Activated naive CD8-positive, alpha-beta T cell treated with anti-CD3 and anti-CD28 coated beads, Interleukin-2, amount 50 U/mL, for 24 hours (primary cell): ENCODE measurements at regions not wholly inside any gene's neighbourhood (a gene's known extent, or its start where the extent isn't known, plus 50 kb on each side); places are given as distances from the start of the nearest gene placed in this dataset.

ENCODE experiments used
- ATAC-seq: fragments of 150-1000 bp; cut with Tn5 transposase; one replicate; pipeline ENCODE4 v1.10.0; 2021
- DNase-seq: peaks from one replicate; pipeline ENCODE4 v3.0.0; 2021
- H3K27ac Mint-ChIP-seq: one replicate; pipeline ENCODE4 v1.8.0; 2021; ENCODE audit warnings: mild to moderate bottlenecking, mixed read lengths
- H3K27me3 Mint-ChIP-seq: one replicate; pipeline ENCODE4 v1.8.0; 2021; ENCODE audit warnings: mixed read lengths
- H3K36me3 Mint-ChIP-seq: one replicate; pipeline ENCODE4 v1.8.0; 2021; ENCODE audit warnings: low read depth, mixed read lengths
- H3K4me1 Mint-ChIP-seq: one replicate; pipeline ENCODE4 v1.8.0; 2021; ENCODE audit warnings: mixed read lengths
- H3K4me3 Mint-ChIP-seq: one replicate; pipeline ENCODE4 v1.8.0; 2021; ENCODE audit warnings: mild to moderate bottlenecking, moderate library complexity, mixed read lengths
- H3K9me3 Mint-ChIP-seq: one replicate; pipeline ENCODE4 v1.8.0; 2021; ENCODE audit warnings: mixed read lengths

DNA sequence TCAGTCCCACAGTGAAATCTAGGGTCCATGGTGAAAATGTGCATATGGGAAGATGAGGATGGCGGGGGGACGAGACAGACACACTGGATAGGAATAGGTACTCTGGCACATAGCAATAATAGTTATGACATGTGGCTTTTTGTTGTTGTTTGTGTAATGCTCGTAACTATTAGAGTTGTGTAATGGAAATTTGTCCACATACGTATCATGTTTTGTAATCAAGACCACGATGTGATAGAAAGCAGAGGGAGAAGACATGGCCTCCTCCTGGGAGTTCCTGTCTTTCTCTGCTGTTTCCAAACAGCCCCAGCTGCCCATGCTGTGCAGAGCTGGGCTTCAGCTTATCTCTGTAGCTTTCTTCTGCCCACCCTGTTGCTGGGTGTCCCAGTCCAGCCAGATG lies 185.3 kb upstream of the TMTC4 start:
- Mint-ChIP-seq H3K4me3 (no peak overlapping the region), H3K36me3 (no peaks in the 10 kb centered on the region), H3K27me3 (peaks cover under 1% of the 10 kb centered on the region), H3K27ac (no peak overlapping the region), H3K9me3 (peaks cover 2% of the 10 kb centered on the region), H3K4me1 (no peaks in the 10 kb centered on the region)
- ATAC-seq (no peak), DNase-seq (no peak)

DNA sequence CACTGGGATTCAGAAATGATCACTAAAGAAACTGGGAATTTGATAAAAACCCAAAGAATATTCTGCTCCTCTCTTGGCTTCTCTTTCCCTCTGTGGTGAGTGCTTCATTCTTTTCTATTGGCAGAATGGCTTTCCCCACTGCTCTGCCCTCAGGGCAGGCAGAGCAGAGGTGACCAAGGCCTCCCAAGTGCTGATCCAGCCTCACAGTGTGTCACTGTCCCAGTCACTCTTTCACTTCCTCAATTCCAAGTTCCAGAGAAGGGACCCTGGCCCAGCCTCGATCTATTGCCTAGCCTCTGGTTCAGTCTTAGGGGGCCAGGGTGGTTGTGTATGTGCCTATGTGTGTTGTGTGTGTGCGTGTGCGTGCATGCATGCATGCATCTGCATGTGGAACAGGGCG lies 180.6 kb upstream of the TMTC4 start:
- DNase-seq (no peak), ATAC-seq (no peak)
- Mint-ChIP-seq H3K9me3 (no peaks in the 10 kb centered on the region), H3K4me1 (no peaks in the 10 kb centered on the region), H3K4me3 (no peak overlapping the region), H3K36me3 (no peaks in the 10 kb centered on the region), H3K27ac (no peak overlapping the region), H3K27me3 (no peaks in the 10 kb centered on the region)

DNA sequence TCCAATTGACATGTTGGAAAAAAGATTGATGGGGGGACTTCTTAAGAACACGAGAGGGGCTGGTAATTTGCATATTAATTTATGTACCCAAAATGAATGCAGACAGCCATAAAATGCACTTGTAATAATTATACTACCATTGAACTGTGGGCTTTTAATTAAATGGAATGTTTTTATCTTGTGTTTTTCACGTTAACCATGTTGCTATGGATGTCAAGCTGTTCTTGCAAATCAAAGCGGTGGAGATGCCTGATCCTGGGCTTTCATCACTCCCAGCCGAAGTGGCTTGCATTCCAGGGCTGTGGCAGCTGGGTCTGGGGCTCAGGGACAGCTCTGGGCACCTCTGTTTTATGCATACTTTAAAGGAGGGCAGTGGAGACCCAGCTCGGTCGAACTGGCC lies 179.4 kb upstream of the TMTC4 start:
- no peak overlapping the region for H3K4me3 Mint-ChIP-seq
- no peak for ATAC-seq

DNA sequence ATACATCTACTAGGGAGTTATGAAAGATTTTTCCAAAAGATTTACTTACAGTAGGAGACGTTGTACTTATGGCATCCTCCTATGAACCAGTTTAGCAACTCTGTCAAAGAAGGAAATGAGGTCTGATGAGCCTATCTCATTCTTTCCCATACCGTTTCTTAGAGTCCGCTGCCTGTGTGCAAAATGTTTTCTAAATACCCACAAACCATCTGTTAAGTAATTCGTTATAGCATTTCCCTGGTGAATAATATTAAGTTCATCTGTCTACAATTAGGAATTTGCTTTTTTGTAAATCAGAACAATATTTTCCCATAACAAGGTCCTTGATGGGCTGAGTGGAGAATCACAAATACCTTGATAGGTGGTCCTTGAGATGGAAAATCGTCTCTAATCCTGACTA lies 178.8 kb upstream of the TMTC4 start:
- DNase-seq, result no peak
- ATAC-seq, result no peak
- no peak overlapping the region for H3K4me3 Mint-ChIP-seq
- H3K27ac Mint-ChIP-seq, result no peak overlapping the region
- H3K9me3 Mint-ChIP-seq, result no peaks in the 10 kb centered on the region
- H3K4me1 Mint-ChIP-seq, result no peaks in the 10 kb centered on the region
- no peaks in the 10 kb centered on the region for H3K27me3 Mint-ChIP-seq
- H3K36me3 Mint-ChIP-seq, result no peaks in the 10 kb centered on the region

More for the DNA sequence above, 179.4 kb upstream of the TMTC4 start:
- no peaks in the 10 kb centered on the region for H3K9me3 Mint-ChIP-seq
- no peak overlapping the region for H3K27ac Mint-ChIP-seq
- no peak for DNase-seq
- no peaks in the 10 kb centered on the region for H3K4me1 Mint-ChIP-seq
- H3K36me3 Mint-ChIP-seq, result no peaks in the 10 kb centered on the region
- no peaks in the 10 kb centered on the region for H3K27me3 Mint-ChIP-seq

DNA sequence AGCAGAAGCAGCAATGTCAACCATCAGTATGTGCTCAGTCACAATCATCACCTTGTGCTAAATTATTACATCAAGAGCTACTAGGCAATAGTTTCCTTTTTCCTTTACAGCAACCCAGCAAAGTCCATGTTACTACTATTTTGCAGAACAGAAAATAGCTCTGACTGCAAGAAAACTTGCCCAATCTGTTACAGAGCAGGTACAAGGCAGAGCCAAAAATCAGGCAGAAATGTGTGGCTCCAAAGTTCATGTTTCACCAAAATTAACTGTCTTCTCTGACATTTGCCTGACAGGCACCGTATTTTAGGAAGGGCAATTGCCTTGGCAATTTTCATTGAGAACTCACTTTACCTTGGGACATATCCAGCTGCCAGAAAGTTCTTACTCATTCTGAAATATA lies 177.6 kb upstream of the TMTC4 start:
- H3K36me3 Mint-ChIP-seq, result no peaks in the 10 kb centered on the region
- no peaks in the 10 kb centered on the region for H3K27me3 Mint-ChIP-seq
- DNase-seq, result no peak
- H3K9me3 Mint-ChIP-seq, result no peaks in the 10 kb centered on the region
- no peaks in the 10 kb centered on the region for H3K4me1 Mint-ChIP-seq
- no peak for ATAC-seq
- H3K4me3 Mint-ChIP-seq, result no peak overlapping the region
- H3K27ac Mint-ChIP-seq, result no peak overlapping the region

DNA sequence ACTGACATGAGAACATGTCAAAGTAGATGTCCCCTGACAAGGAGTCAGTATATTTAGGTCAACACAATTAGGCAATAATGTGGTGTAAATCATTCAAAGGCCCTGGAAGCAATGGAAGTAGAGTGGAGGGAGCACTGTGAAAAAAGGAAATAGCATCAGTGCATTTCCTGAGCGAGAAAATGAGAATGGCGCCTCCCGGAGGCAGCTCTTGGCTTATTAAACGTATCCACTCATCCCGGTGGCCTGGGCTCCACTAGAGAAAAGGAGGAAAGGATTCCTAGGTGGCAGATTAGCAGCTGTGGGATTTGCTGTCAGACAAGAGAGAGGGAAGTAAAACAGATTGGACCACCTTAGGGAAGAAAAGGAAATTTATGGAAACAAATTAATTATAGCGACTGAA lies 173.7 kb upstream of the TMTC4 start:
- no peak for DNase-seq
- no peak for ATAC-seq
- Mint-ChIP-seq H3K4me1 (no peaks in the 10 kb centered on the region), H3K27ac (no peak overlapping the region), H3K27me3 (peaks cover 3% of the 10 kb centered on the region), H3K9me3 (no peaks in the 10 kb centered on the region), H3K36me3 (no peaks in the 10 kb centered on the region), H3K4me3 (no peak overlapping the region)

DNA sequence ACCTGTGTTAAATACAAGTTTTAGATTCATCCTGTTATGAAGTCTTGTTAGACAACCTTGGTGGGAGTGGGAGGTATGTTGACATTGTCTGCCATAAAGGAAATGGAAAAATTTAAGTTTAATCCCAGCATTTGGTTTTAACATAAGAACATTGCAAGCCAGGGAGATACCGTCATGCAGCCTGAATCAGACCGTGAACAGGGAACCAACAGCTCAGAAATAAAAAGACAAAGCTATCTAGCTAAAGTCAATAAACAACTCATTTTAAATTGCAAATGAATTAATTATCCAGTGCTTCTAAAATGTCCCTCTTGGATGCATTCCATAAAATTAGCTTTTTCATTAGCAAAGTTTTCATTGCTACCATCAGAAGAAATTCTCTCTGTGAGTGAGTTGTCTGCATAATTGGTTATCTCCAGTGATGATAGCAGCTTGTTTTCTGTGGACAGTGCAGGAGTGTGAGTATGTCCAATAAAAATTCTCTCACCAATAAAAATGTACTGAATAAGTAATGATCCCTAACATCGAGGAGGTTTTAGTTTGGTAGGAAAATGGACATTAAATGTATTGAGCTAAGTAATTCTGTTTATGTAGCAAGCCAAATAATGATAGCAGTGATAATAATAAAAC lies 170.6 kb upstream of the TMTC4 start:
- H3K4me1 Mint-ChIP-seq, result no peaks in the 10 kb centered on the region

DNA sequence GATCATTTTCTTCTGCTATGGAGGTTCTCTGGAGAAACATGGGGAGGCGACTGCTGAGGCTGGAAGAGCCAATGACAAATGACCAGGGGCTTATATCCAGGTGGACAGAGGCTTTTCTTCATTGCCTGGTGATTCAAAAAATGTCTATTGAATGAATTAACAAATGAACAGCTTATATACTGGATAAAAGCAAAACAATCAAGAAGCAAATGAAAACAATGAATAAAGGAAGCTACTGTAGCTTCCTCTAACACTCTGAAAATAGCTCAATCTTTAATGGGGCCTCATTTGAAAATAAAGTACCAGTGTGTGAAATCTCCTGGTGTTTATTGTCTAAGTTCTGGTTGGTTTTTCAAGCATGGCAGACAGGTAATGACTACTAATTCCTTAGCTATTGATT lies 167.5 kb upstream of the TMTC4 start:
- no peaks in the 10 kb centered on the region for H3K9me3 Mint-ChIP-seq
- H3K4me3 Mint-ChIP-seq, result no peak overlapping the region
- ATAC-seq, result no peak
- H3K36me3 Mint-ChIP-seq, result no peaks in the 10 kb centered on the region
- no peaks in the 10 kb centered on the region for H3K4me1 Mint-ChIP-seq
- peaks cover 6% of the 10 kb centered on the region for H3K27me3 Mint-ChIP-seq
- H3K27ac Mint-ChIP-seq, result no peak overlapping the region
- DNase-seq, result no peak

More for the DNA sequence above, 170.6 kb upstream of the TMTC4 start:
- H3K4me3 Mint-ChIP-seq, result no peak overlapping the region
- peaks cover 6% of the 10 kb centered on the region for H3K27me3 Mint-ChIP-seq
- no peaks in the 10 kb centered on the region for H3K9me3 Mint-ChIP-seq
- ATAC-seq (no peak), DNase-seq (no peak)
- no peak overlapping the region for H3K27ac Mint-ChIP-seq
- no peaks in the 10 kb centered on the region for H3K36me3 Mint-ChIP-seq

DNA sequence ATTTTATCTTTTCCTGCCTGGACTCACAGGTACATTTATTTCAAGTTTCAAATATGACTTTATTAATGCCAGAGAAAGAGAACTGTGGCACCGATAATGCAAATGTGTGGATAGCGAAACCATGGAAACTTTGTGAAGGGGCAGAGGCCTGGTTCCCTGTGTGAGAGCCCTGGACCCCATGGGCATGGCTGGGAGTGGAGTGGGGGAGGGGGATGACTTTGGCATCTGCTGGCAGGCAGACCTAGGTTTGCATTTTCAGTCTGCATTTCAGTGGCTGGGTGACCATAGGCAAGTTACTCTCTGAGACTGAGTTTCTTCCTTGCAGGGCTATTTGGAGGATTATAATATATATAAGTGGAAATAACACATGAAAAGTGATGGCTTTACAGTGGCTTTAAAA lies 163.8 kb upstream of the TMTC4 start:
- Mint-ChIP-seq H3K4me3 (no peak overlapping the region), H3K4me1 (no peaks in the 10 kb centered on the region), H3K27ac (no peak overlapping the region), H3K9me3 (no peaks in the 10 kb centered on the region), H3K27me3 (peaks cover 4% of the 10 kb centered on the region), H3K36me3 (no peaks in the 10 kb centered on the region)
- no peak for ATAC-seq
- DNase-seq, result no peak

DNA sequence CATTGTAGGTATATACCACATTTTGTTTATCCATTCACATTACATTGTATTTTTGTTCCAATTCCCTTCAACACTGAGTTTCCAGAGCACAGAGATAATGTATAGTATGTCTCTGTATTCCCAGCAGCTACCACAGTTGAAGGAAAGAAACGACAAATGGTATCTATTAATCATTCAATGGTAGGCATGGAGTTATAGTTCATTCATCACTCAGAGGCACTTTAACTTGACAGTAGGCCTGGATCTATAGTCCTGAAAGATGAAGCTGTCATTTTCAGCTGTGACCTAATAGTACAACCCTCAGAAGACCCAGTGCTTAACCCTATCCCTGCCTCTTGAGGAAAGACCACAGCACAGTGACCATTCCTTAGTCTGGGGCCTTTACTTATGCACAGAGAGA lies 163.0 kb upstream of the TMTC4 start:
- no peaks in the 10 kb centered on the region for H3K36me3 Mint-ChIP-seq
- DNase-seq (no peak), ATAC-seq (no peak)
- no peak overlapping the region for H3K27ac Mint-ChIP-seq
- no peaks in the 10 kb centered on the region for H3K27me3 Mint-ChIP-seq
- no peaks in the 10 kb centered on the region for H3K9me3 Mint-ChIP-seq
- no peak overlapping the region for H3K4me3 Mint-ChIP-seq
- no peaks in the 10 kb centered on the region for H3K4me1 Mint-ChIP-seq

DNA sequence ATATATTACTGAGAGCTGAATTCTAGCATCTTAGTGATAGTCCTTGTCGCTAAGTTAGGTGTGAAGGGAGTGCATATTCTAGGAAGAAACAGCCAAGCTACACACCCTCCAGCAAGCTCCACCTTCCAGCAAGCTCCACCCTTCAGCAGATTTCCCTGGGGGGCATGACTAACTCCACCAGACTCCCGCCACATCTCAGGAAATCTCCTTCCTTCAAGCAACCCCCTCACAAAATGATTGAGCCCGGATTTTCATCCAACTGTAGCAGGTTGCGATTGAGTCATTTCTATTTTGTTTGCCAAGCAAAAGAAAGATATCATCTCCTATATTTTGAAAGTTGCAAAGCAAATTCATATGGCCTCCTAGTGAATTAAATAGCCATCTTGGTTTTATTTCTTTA lies 162.1 kb upstream of the TMTC4 start:
- H3K4me3 Mint-ChIP-seq, result no peak overlapping the region
- H3K9me3 Mint-ChIP-seq, result peaks cover 6% of the 10 kb centered on the region
- H3K27me3 Mint-ChIP-seq, result peaks cover 4% of the 10 kb centered on the region
- H3K36me3 Mint-ChIP-seq, result no peaks in the 10 kb centered on the region
- H3K27ac Mint-ChIP-seq, result no peak overlapping the region
- no peaks in the 10 kb centered on the region for H3K4me1 Mint-ChIP-seq
- ATAC-seq (no peak), DNase-seq (no peak)

DNA sequence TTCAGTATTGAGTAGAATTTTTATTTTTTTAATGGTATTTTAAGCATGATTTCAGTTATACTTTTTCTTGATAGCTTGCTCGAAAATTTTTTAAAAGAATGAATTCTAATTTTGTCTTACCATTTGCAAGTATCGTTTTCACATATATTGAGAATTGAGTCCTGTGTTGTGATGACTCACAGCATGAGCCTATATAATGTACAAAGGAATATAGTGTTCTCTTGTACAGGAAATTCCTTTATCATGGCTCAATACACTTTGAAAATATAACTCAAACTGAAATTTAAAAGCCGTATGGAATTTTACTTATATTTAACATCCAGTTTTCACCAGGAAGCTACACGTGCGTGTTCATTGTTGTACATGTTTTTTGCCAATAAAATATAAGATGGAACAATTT lies 161.1 kb upstream of the TMTC4 start:
- Mint-ChIP-seq H3K27ac (no peak overlapping the region), H3K36me3 (no peaks in the 10 kb centered on the region), H3K27me3 (peaks cover 4% of the 10 kb centered on the region), H3K4me3 (no peak overlapping the region), H3K9me3 (peaks cover 6% of the 10 kb centered on the region), H3K4me1 (no peaks in the 10 kb centered on the region)
- no peak for DNase-seq
- no peak for ATAC-seq

DNA sequence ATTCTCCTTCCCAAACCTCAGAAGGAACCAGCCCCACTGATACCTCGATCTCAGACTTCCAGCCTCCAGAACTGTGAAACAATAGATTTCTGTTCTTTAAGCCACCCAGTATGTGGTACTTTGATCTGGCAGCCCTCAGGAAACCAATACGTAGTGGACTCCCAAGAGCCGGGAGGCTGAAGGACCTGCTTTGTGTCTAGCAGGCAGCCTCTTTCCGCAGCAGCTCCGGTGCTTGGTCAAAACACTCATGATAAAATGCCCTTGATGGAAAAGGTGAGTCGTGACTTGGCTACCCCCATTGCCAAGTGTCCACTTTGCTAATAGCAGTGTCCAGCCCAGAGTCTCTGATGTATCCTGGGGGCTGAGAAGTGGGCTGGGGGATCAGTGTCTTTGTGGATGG lies 158.8 kb upstream of the TMTC4 start:
- ATAC-seq, result no peak
- peaks cover 7% of the 10 kb centered on the region for H3K27me3 Mint-ChIP-seq
- H3K36me3 Mint-ChIP-seq, result no peaks in the 10 kb centered on the region
- no peak overlapping the region for H3K4me3 Mint-ChIP-seq
- peaks cover 6% of the 10 kb centered on the region for H3K9me3 Mint-ChIP-seq
- H3K4me1 Mint-ChIP-seq, result no peaks in the 10 kb centered on the region
- DNase-seq, result no peak
- no peak overlapping the region for H3K27ac Mint-ChIP-seq

DNA sequence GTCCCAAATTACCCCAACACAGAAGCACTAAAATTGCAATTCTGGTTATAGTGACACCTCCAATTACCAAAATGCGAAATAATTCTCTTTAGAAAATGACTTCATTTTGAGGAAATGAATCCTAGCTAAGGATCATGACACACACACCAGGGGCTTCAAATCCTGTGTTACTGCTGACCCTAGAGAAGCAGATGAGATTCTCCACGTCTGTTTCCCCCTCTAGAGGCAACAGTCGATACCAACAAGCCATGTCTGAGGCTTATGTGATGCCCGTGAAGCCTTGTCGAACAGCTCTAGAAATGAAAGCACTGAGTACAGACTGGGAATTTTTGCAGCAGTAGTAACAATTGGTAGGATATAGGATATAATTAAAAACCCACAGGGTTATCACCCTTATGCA lies 153.6 kb upstream of the TMTC4 start:
- no peaks in the 10 kb centered on the region for H3K4me1 Mint-ChIP-seq
- ATAC-seq (no peak), DNase-seq (no peak)
- H3K36me3 Mint-ChIP-seq, result no peaks in the 10 kb centered on the region
- no peak overlapping the region for H3K4me3 Mint-ChIP-seq
- no peak overlapping the region for H3K27ac Mint-ChIP-seq
- H3K27me3 Mint-ChIP-seq, result peaks cover 12% of the 10 kb centered on the region
- peaks cover 6% of the 10 kb centered on the region for H3K9me3 Mint-ChIP-seq

DNA sequence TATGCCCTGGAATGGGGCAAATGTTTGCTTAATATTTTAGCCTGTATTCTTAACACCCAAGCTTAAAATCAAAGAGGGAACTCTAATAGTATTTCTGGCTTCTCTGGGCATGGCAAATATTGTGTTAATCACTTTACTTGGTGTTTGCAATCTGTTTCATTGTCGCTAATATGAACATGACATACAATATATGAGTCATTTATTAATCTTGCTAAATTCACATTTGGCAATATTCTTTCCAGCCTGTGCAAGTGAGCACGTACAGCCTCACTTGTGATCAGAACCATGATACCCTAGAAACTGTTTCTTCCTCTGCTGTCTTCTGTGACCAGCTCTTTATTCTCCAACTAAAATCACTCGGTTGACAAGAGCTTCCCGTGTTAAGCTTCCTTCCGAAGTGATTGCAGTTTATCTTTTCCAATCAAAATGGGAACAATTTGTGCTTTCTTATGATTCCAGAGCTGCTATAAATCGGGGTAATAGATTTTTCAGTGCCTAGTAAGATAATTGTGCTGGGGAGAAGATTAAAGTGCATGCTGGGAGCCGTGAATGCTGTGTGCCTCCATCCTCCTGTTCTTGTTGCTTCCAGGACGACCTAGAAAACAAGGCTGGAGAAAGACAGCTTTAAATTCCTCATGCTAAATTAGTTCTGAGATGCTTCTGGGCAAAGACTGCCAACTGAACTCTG lies 153.0 kb upstream of the TMTC4 start:
- Mint-ChIP-seq H3K36me3 (no peaks in the 10 kb centered on the region), H3K4me1 (no peaks in the 10 kb centered on the region), H3K27ac (no peak overlapping the region), H3K27me3 (peaks cover 12% of the 10 kb centered on the region), H3K9me3 (peaks cover 6% of the 10 kb centered on the region), H3K4me3 (no peak overlapping the region)
- DNase-seq, result no peak
- ATAC-seq, result no peak

DNA sequence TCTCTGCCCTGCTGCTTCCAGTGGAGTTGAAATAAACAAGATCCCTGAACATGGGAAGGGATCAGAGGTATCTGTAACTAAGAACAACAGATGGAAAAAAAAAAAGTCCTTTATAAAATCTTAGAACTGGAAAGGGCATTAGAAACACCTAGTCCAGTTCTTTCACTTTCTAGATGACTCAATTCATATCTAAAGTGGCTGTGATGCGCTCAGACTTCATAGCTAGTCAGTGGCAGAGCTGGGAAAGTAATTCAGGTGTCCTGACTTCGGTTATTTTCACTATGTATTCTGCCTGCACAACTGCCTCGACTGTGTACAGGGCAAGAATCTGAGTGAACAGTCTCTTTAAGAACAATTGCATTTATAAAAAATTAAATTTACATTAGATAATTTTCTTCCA lies 151.8 kb upstream of the TMTC4 start:
- H3K27me3 Mint-ChIP-seq, result peaks cover 8% of the 10 kb centered on the region
- no peak overlapping the region for H3K27ac Mint-ChIP-seq

More for the DNA sequence above, 151.8 kb upstream of the TMTC4 start:
- H3K4me1 Mint-ChIP-seq, result no peaks in the 10 kb centered on the region
- no peak overlapping the region for H3K4me3 Mint-ChIP-seq
- no peaks in the 10 kb centered on the region for H3K36me3 Mint-ChIP-seq
- H3K9me3 Mint-ChIP-seq, result no peaks in the 10 kb centered on the region
- DNase-seq (no peak), ATAC-seq (no peak)
